ENCODE measurements at regions not wholly inside any gene's neighbourhood (a gene's known extent, or its start where the extent isn't known, plus 50 kb on each side); places are given as distances from the start of the nearest gene placed in this dataset.

DNA sequence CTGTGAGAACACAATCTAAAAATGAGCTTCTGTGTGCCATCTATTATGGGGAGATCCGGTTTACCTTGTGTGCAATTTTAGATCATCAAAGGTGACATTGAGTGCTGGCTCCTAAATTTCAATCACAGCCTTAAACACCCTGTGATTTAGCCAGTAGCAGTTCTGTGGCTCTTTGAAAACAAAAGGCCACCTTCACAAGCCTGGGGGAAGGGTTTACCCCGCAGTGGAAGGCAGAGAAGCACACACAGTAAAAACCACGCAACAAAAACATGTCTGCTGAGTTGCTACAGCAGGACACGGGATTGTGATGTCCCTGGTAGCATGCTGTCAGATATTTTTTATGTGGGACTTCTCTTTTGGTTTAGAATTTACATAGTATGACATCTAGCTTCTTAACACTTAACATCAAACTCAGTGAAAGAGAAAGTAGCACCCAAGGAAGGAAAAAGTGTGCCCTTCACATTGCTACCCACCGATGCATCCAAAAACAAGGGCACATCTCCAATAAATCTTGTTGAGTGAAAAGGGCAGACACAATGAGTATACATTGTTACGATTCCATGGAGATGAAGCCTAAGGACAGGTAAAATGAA, 56.1 kb upstream of the RNF152 start:
- no peaks in the 10 kb centered on the region for H3K27me3 ChIP-seq (ENCODE audit: control insufficient read depth, insufficient read depth)
- ATAC-seq (no peak), DNase-seq (no peak)
- no peak overlapping the region for H3K27ac ChIP-seq (ENCODE audit: low read length)
- WGBS, result 82% methylated on average over 6 of the region's 6 CpGs
- no peak overlapping the region for H3K4me3 ChIP-seq (ENCODE audit: low read length)
- H3K9me3 ChIP-seq (ENCODE audit: control insufficient read depth, low read length), result no peaks in the 10 kb centered on the region
- no peaks in the 10 kb centered on the region for H3K4me1 ChIP-seq (ENCODE audit: control insufficient read depth, insufficient read depth, low read length)
- intact Hi-C loops (cut with DNase I), result no loop called here

DNA sequence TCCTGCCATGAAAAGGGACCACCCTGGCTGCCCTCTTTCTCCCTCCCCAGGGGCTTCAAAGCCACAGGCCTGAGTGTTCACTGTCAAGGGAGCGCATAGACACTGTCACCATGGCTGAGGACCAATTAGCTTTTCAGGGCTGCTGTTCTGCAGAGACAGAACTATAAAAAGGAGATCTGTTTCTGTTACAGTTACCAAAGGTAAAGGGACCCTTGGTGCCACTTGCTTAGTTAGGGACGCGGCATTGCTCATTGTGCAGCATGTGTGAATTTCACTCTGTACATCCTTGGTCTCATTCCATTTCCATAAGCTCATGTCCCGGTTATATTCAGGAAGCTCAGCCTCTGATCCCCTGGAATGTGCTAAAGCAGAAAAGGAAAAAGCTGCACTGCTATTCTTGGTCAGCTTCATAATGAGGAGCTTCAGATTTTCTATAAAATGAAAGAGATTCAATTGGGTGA, 55.5 kb upstream of the RNF152 start:
- WGBS, result 48% methylated on average over 4 of the region's 4 CpGs
- Histone ChIP-seq H3K27me3 (ENCODE audit: control insufficient read depth, insufficient read depth) (no peaks in the 10 kb centered on the region), H3K4me1 (ENCODE audit: control insufficient read depth, insufficient read depth, low read length) (no peaks in the 10 kb centered on the region), H3K9me3 (ENCODE audit: control insufficient read depth, low read length) (no peaks in the 10 kb centered on the region), H3K4me3 (ENCODE audit: low read length) (no peak overlapping the region), H3K27ac (ENCODE audit: low read length) (no peak overlapping the region)
- DNase-seq (no peak), ATAC-seq (no peak)
- intact Hi-C loops (cut with DNase I), result no loop called here

GRCh38 chr18:61946449-61946848, 53.6 kb upstream of the RNF152 start:
- ATAC-seq (no peak), DNase-seq (no peak)
- WGBS, result 65% methylated on average over 3 of the region's 3 CpGs
- Histone ChIP-seq H3K4me3 (ENCODE audit: low read length) (no peak overlapping the region), H3K9me3 (ENCODE audit: control insufficient read depth, low read length) (no peaks in the 10 kb centered on the region), H3K27me3 (ENCODE audit: control insufficient read depth, insufficient read depth) (no peaks in the 10 kb centered on the region), H3K27ac (ENCODE audit: low read length) (no peak overlapping the region), H3K4me1 (ENCODE audit: control insufficient read depth, insufficient read depth, low read length) (no peaks in the 10 kb centered on the region)
- intact Hi-C loops (cut with DNase I), result no loop called here

GRCh38 chr18:61943175-61943964, 50.6 kb upstream of the RNF152 start:
- intact Hi-C loops (cut with DNase I), result no loop called here
- H3K4me1 ChIP-seq (ENCODE audit: control insufficient read depth, insufficient read depth, low read length), result no peaks in the 10 kb centered on the region
- ATAC-seq (no peak), DNase-seq (no peak)
- no peaks in the 10 kb centered on the region for H3K27me3 ChIP-seq (ENCODE audit: control insufficient read depth, insufficient read depth)
- H3K4me3 ChIP-seq (ENCODE audit: low read length), result no peak overlapping the region
- no peak overlapping the region for H3K27ac ChIP-seq (ENCODE audit: low read length)
- 88% methylated on average over 3 of the region's 3 CpGs for WGBS
- no peaks in the 10 kb centered on the region for H3K9me3 ChIP-seq (ENCODE audit: control insufficient read depth, low read length)

Data from right cardiac atrium (tissue), 5 donors.